Uterus (tissue), 3 donors: ENCODE measurements at regions not wholly inside any gene's neighbourhood (a gene's known extent, or its start where the extent isn't known, plus 50 kb on each side); places are given as distances from the start of the nearest gene placed in this dataset.

Source experiments
- DNase-seq, 2 donors: peaks; one replicate each; pipeline ENCODE4 v3.0.0-alpha.2; 2019 to 2020
- H3K27ac ChIP-seq, 2 donors: fragments of 200-600 bp; sonication (generic); 1 replicate in 1 of 2; 2 replicates in 1 of 2; pipeline ENCODE4 v1.5.1; 2016 to 2018
- H3K27me3 ChIP-seq, 2 donors: fragments of 200-600 bp; sonication (generic); one replicate each; pipeline ENCODE4 v1.5.1; 2018 to 2019; ENCODE audit warnings: control low read depth in 1 of 2
- H3K36me3 ChIP-seq, 2 donors: fragments of 200-600 bp; sonication (generic); one replicate each; pipeline ENCODE4 v1.5.1; 2019; ENCODE audit warnings: control low read depth in 1 of 2
- H3K4me1 ChIP-seq, 2 donors: fragments of 200-600 bp; sonication (generic); one replicate each; pipeline ENCODE4 v1.5.1; 2018 to 2019; ENCODE audit warnings: control low read depth in 1 of 2
- H3K4me3 ChIP-seq, 2 donors: fragments of 200-600 bp; sonication (generic); 1 replicate in 1 of 2; 2 replicates in 1 of 2; pipeline ENCODE4 v1.5.1; 2018 to 2019; ENCODE audit warnings: mild to moderate bottlenecking in 1 of 2
- H3K9me3 ChIP-seq, 2 donors: fragments of 200-600 bp; sonication (generic); one replicate each; pipeline ENCODE4 v1.5.1; 2019; ENCODE audit warnings: control low read depth in 1 of 2
- CTCF ChIP-seq, 4 experiments: fragments of 200-600 bp in 2 of 4; fragments of 450-650 bp in 2 of 4; sonication (generic) in 2 of 4; IDR thresholded peaks; one replicate each; pipeline ENCODE4 v1.5.1; 2016 to 2019; ENCODE audit warnings: antibody characterized with exemption in 4 of 4, mild to moderate bottlenecking in 2 of 4, moderate library complexity in 1 of 4
- POLR2A ChIP-seq, 2 donors: fragments of 450-650 bp; IDR thresholded peaks; one replicate each; pipeline ENCODE4 v1.6.1; 2016; ENCODE audit warnings: antibody characterized with exemption in 2 of 2, mild to moderate bottlenecking in 1 of 2, moderate library complexity in 1 of 2
- intact Hi-C: fragments of 100-400 bp; cut with DNase I; formaldehyde crosslinking; loops from one replicate; pipeline ENCODE4 v1.15.1; 2023; ENCODE audit warnings: low total_unique reads
- donor health status: DM: yes; HTN: yes; CAD: no.

GRCh38 chr14:32012571-32012970 is 64.5 kb upstream of the ARHGAP5 start:
- H3K9me3 ChIP-seq, result no peaks in the 10 kb centered on the region
- no peak overlapping the region for H3K27ac ChIP-seq
- H3K27me3 ChIP-seq, result no peaks in the 10 kb centered on the region
- no peaks in the 10 kb centered on the region for H3K4me1 ChIP-seq
- H3K4me3 ChIP-seq, result no peak overlapping the region
- H3K36me3 ChIP-seq, result no peaks in the 10 kb centered on the region
- DNase-seq, result no peak
- no peak for TF ChIP-seq POLR2A (IDR thresholded peaks at IDR 0.05)
- TF ChIP-seq CTCF (IDR thresholded peaks at IDR 0.05), result no peak
- intact Hi-C loops, result no loop called here

GRCh38 chr14:32013083-32013482 is 64.0 kb upstream of the ARHGAP5 start:
- no peaks in the 10 kb centered on the region for H3K4me1 ChIP-seq
- DNase-seq, result no peak
- intact Hi-C loops, result no loop called here

GRCh38 chr14:32014057-32014456 is 63.0 kb upstream of the ARHGAP5 start:
- no peaks in the 10 kb centered on the region for H3K27me3 ChIP-seq
- H3K4me1 ChIP-seq, result no peaks in the 10 kb centered on the region
- no peak for TF ChIP-seq CTCF (IDR thresholded peaks at IDR 0.05)
- TF ChIP-seq POLR2A (IDR thresholded peaks at IDR 0.05), result no peak
- no peak for DNase-seq
- no peaks in the 10 kb centered on the region for H3K9me3 ChIP-seq
- no peak overlapping the region for H3K4me3 ChIP-seq
- intact Hi-C loops, result no loop called here
- H3K36me3 ChIP-seq, result no peaks in the 10 kb centered on the region
- no peak overlapping the region for H3K27ac ChIP-seq

More at GRCh38 chr14:32013083-32013482, 64.0 kb upstream of the ARHGAP5 start:
- TF ChIP-seq POLR2A (IDR thresholded peaks at IDR 0.05) (no peak), CTCF (IDR thresholded peaks at IDR 0.05) (no peak)
- Histone ChIP-seq H3K36me3 (no peaks in the 10 kb centered on the region), H3K27me3 (no peaks in the 10 kb centered on the region), H3K27ac (no peak overlapping the region), H3K4me3 (no peak overlapping the region), H3K9me3 (no peaks in the 10 kb centered on the region)

GRCh38 chr14:32014498-32014897 is 62.6 kb upstream of the ARHGAP5 start:
- DNase-seq, result no peak
- H3K9me3 ChIP-seq, result no peaks in the 10 kb centered on the region
- no peaks in the 10 kb centered on the region for H3K36me3 ChIP-seq
- intact Hi-C loops, result no loop called here
- no peak overlapping the region for H3K27ac ChIP-seq
- TF ChIP-seq CTCF (IDR thresholded peaks at IDR 0.05) (no peak), POLR2A (IDR thresholded peaks at IDR 0.05) (no peak)
- H3K27me3 ChIP-seq, result no peaks in the 10 kb centered on the region
- H3K4me3 ChIP-seq, result no peak overlapping the region
- no peaks in the 10 kb centered on the region for H3K4me1 ChIP-seq

- no peak for DNase-seq
- no peak for TF ChIP-seq CTCF (IDR thresholded peaks at IDR 0.05)
- no peak for TF ChIP-seq POLR2A (IDR thresholded peaks at IDR 0.05)
- intact Hi-C loops, result no loop called here
- Histone ChIP-seq H3K27ac (no peak overlapping the region), H3K4me3 (no peak overlapping the region), H3K4me1 (no peaks in the 10 kb centered on the region), H3K36me3 (no peaks in the 10 kb centered on the region), H3K27me3 (no peaks in the 10 kb centered on the region), H3K9me3 (no peaks in the 10 kb centered on the region)
These were observed 61.9 kb upstream of the ARHGAP5 start for GRCh38 chr14:32015166-32015565.
